KMS-11 (cell line): ENCODE measurements at regions not wholly inside any gene's neighbourhood (a gene's known extent, or its start where the extent isn't known, plus 50 kb on each side); places are given as distances from the start of the nearest gene placed in this dataset.

Experiments used
- H2AFZ ChIP-seq: fragments of 200-600 bp; sonication (generic); 2 replicates; pipeline ENCODE4 v1.6.1; 2016; ENCODE audit warnings: antibody characterized with exemption, mixed run types, low read depth
- H3K27ac ChIP-seq: fragments of 200-600 bp; sonication (generic); 2 replicates; pipeline ENCODE4 v1.6.1; 2016; ENCODE audit warnings: mild to moderate bottlenecking, mixed run types
- H3K27me3 ChIP-seq: fragments of 200-600 bp; sonication (generic); 2 replicates; pipeline ENCODE4 v1.6.1; 2017; ENCODE audit warnings: mild to moderate bottlenecking, low read depth, mixed run types, moderate library complexity; ENCODE audit not compliant: insufficient read depth
- H3K36me3 ChIP-seq: fragments of 200-600 bp; sonication (generic); 2 replicates; pipeline ENCODE4 v1.6.1; 2017; ENCODE audit warnings: mild to moderate bottlenecking, mixed run types; ENCODE audit not compliant: insufficient read depth
- H3K4me1 ChIP-seq: fragments of 200-600 bp; sonication (generic); 2 replicates; pipeline ENCODE4 v1.6.1; 2016; ENCODE audit warnings: mild to moderate bottlenecking, low read depth, mixed run types; ENCODE audit not compliant: poor library complexity, severe bottlenecking
- H3K4me2 ChIP-seq: fragments of 200-600 bp; sonication (generic); 2 replicates; pipeline ENCODE4 v1.7.0; 2016; ENCODE audit warnings: mild to moderate bottlenecking, mixed run types
- H3K4me3 ChIP-seq: fragments of 200-600 bp; sonication (generic); IDR thresholded peaks from 2 replicates; pipeline ENCODE4 v1.6.1; 2017; ENCODE audit warnings: low read depth, low read length, mixed read lengths; ENCODE audit not compliant: insufficient read depth
- H3K79me2 ChIP-seq: fragments of 200-600 bp; sonication (generic); 2 replicates; pipeline ENCODE4 v1.6.1; 2016; ENCODE audit warnings: low read depth, mixed run types; ENCODE audit not compliant: insufficient read depth
- H3K9ac ChIP-seq: fragments of 200-600 bp; sonication (generic); 2 replicates; pipeline ENCODE4 v1.6.1; 2016; ENCODE audit warnings: mild to moderate bottlenecking, mixed run types
- H4K20me1 ChIP-seq: fragments of 200-600 bp; sonication (generic); 2 replicates; pipeline ENCODE4 v1.6.1; 2016; ENCODE audit warnings: mild to moderate bottlenecking, mixed run types; ENCODE audit not compliant: insufficient read depth
- TF ChIP-seq, protein P1 (sequence below): fragments of 200-600 bp; sonication (generic); conservative IDR thresholded peaks from 2 replicates; pipeline ENCODE4 v1.6.1; 2017; ENCODE audit warnings: low read depth, mild to moderate bottlenecking, antibody characterized with exemption, low read length, moderate library complexity, mixed read lengths

DNA sequence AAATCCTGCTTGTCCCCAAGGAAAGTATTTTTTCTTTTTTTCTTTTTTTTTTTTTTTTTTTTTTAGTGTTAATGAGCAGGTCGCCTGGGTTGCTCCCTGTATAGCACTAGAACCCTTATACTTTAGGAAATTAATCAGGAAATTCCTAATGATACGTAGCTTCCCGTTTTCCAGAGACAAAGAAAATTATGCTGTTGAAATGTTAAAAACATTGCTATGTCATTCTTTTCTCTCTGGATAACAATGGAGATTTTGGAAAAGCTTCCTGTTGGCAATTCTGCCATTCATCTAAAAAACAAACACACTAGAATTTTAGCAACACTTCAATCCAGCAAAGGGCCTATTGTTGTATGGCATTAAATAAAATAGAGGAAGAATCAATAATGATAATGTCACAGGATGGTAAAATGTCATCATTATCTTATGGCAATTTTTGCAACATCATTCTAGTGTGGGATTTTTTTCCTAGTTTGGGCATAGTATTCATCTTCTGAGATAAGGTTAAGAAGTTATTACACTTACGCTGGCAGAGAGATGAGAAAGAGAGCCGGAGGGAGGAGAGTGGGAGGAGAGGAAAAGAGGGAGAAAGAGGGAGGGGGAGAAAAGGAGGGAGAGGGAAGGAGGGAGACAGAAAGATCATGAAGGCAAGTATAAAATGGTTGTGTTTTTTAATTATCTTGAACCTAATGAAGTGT is 315.8 kb upstream of the PDE4D start:
- Histone ChIP-seq H3K27me3 (no peaks in the 10 kb centered on the region), H4K20me1 (no peaks in the 10 kb centered on the region), H3K4me1 (no peaks in the 10 kb centered on the region), H3K4me2 (no peak overlapping the region), H3K9ac (no peak overlapping the region), H3K27ac (no peak overlapping the region), H3K36me3 (no peaks in the 10 kb centered on the region), H3K79me2 (no peaks in the 10 kb centered on the region), H2AFZ (no peak overlapping the region), H3K4me3 (no peak overlapping the region)
- TF ChIP-seq, protein P1, sequence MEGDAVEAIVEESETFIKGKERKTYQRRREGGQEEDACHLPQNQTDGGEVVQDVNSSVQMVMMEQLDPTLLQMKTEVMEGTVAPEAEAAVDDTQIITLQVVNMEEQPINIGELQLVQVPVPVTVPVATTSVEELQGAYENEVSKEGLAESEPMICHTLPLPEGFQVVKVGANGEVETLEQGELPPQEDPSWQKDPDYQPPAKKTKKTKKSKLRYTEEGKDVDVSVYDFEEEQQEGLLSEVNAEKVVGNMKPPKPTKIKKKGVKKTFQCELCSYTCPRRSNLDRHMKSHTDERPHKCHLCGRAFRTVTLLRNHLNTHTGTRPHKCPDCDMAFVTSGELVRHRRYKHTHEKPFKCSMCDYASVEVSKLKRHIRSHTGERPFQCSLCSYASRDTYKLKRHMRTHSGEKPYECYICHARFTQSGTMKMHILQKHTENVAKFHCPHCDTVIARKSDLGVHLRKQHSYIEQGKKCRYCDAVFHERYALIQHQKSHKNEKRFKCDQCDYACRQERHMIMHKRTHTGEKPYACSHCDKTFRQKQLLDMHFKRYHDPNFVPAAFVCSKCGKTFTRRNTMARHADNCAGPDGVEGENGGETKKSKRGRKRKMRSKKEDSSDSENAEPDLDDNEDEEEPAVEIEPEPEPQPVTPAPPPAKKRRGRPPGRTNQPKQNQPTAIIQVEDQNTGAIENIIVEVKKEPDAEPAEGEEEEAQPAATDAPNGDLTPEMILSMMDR, result no peak

DNA sequence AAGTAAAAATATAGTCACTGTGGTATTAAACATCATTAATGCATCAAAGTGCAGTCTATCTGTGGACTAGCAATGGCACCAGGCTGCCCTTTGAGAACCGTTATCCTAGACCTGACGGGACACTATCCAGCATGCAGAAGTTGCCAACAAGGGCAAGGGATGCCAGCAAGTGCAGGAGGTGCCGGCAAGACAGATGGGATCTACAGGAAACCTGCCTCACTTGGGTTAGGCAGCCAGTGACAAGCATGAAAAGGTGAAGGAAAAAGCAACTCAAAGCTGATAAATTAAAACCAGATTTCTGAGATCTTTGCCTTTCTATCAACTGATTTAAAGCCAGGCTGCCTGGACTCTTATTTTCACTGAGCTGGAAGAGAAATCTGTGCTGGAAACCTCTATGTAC is 315.2 kb upstream of the PDE4D start:
- no peaks in the 10 kb centered on the region for H3K36me3 ChIP-seq
- H3K4me3 ChIP-seq, result no peak overlapping the region
- TF ChIP-seq, protein P1, result no peak
- no peaks in the 10 kb centered on the region for H3K79me2 ChIP-seq
- H4K20me1 ChIP-seq, result no peaks in the 10 kb centered on the region
- no peak overlapping the region for H3K27ac ChIP-seq
- no peak overlapping the region for H2AFZ ChIP-seq
- H3K27me3 ChIP-seq, result no peaks in the 10 kb centered on the region
- no peak overlapping the region for H3K4me2 ChIP-seq
- no peaks in the 10 kb centered on the region for H3K4me1 ChIP-seq
- H3K9ac ChIP-seq, result no peak overlapping the region

DNA sequence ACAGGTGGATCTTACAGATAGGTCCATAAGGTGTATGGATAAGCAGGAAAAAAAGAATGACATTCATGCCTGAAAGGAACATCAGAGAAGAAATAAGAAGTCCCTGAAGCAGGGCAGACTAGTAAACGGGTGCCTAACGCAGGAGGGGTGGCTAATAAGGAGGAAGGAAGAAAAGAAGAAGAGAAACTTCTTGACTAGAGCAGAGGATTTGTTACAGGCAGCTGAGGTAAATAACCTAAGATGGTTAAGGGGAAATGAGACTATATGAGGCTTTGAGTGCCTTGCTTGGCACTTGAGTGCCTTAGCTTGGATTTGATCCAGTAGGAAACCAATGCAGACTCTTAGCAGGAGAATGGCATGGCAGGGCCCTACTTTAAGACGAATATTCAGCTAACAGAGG is 313.5 kb upstream of the PDE4D start:
- Histone ChIP-seq H3K79me2 (no peaks in the 10 kb centered on the region), H3K36me3 (no peaks in the 10 kb centered on the region), H3K27ac (no peak overlapping the region), H3K9ac (no peak overlapping the region), H3K4me2 (no peak overlapping the region), H3K27me3 (no peaks in the 10 kb centered on the region), H3K4me3 (no peak overlapping the region), H4K20me1 (no peaks in the 10 kb centered on the region), H3K4me1 (no peaks in the 10 kb centered on the region), H2AFZ (no peak overlapping the region)
- TF ChIP-seq, protein P1, result no peak

DNA sequence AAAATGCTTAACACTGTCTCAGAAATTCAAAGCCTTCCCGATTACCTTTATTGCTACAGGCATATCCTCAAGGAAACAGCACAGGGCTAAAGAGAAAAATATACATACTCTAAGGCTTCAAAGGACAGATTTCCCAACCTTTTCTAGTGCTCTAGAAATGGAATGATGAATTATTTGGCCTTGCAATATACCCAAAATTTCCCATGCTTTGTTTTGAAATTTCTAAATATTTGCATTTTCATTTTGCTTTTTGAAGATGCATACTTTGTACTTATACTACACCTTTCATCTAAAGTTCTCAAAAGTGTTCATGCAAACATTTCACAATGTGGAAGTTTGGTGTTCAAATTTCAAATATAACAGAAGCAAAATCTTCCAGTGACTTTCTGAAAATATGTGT is 312.7 kb upstream of the PDE4D start:
- Histone ChIP-seq H3K27me3 (no peaks in the 10 kb centered on the region), H3K4me2 (no peak overlapping the region), H4K20me1 (no peaks in the 10 kb centered on the region), H3K4me1 (no peaks in the 10 kb centered on the region), H3K36me3 (no peaks in the 10 kb centered on the region), H2AFZ (no peak overlapping the region), H3K9ac (no peak overlapping the region), H3K79me2 (no peaks in the 10 kb centered on the region), H3K27ac (no peak overlapping the region), H3K4me3 (no peak overlapping the region)
- TF ChIP-seq, protein P1, result no peak
